ENCODE measurements at regions not wholly inside any gene's neighbourhood (a gene's known extent, or its start where the extent isn't known, plus 50 kb on each side); places are given as distances from the start of the nearest gene placed in this dataset.
"Not testable (repeated sequence)": the region's sequence is repeated elsewhere in the genome, so short reads cannot be mapped to it uniquely, and the experiment has no call there.

- DNase-seq (ENCODE audit: low read depth), result no peak
Measured at GRCh38 chr1:59176471-59176870, 120.4 kb upstream of the FGGY start.

GRCh38 chr1:59177756-59178155 lies 119.1 kb upstream of the FGGY start:
- no peak for DNase-seq (ENCODE audit: low read depth)

GRCh38 chr1:59178339-59179187 lies 118.3 kb upstream of the FGGY start:
- DNase-seq (ENCODE audit: low read depth), result no peak

- no peak for DNase-seq (ENCODE audit: low read depth)
Measured at GRCh38 chr1:59179673-59180072, 117.2 kb upstream of the FGGY start.

GRCh38 chr1:59180735-59181134 lies 116.2 kb upstream of the FGGY start:
- DNase-seq (ENCODE audit: low read depth), result no peak

- no peak for DNase-seq (ENCODE audit: low read depth)
Measured at GRCh38 chr1:59183749-59184317, 113.1 kb upstream of the FGGY start.

GRCh38 chr1:59184365-59184905 lies 112.5 kb upstream of the FGGY start:
- DNase-seq (ENCODE audit: low read depth), result no peak

- no peak for DNase-seq (ENCODE audit: low read depth)
Measured at GRCh38 chr1:59185163-59185860, 111.6 kb upstream of the FGGY start.

GRCh38 chr1:59186656-59187055 lies 110.2 kb upstream of the FGGY start:
- no peak for DNase-seq (ENCODE audit: low read depth)

- DNase-seq (ENCODE audit: low read depth), result no peak
Measured at GRCh38 chr1:59188413-59189213, 108.3 kb upstream of the FGGY start.

GRCh38 chr1:59193443-59194093 lies 103.3 kb upstream of the FGGY start:
- no peak for DNase-seq (ENCODE audit: low read depth)

- DNase-seq (ENCODE audit: low read depth), result no peak
Measured at GRCh38 chr1:59194621-59195020, 102.3 kb upstream of the FGGY start.

- no peak for DNase-seq (ENCODE audit: low read depth)
Measured at GRCh38 chr1:59195151-59195550, 101.7 kb upstream of the FGGY start.

- DNase-seq (ENCODE audit: low read depth), result no peak
Measured at GRCh38 chr1:59198564-59198963, 98.3 kb upstream of the FGGY start.

- no peak for DNase-seq (ENCODE audit: low read depth)
Measured at GRCh38 chr1:59199147-59199546, 97.7 kb upstream of the FGGY start.

GRCh38 chr1:59199719-59200376 lies 97.0 kb upstream of the FGGY start:
- no peak for DNase-seq (ENCODE audit: low read depth)

- DNase-seq (ENCODE audit: low read depth), result no peak
Measured at GRCh38 chr1:59201341-59201740, 95.6 kb upstream of the FGGY start.

- DNase-seq (ENCODE audit: low read depth), result no peak
Measured at GRCh38 chr1:59202455-59202854, 94.4 kb upstream of the FGGY start.

- no peak for DNase-seq (ENCODE audit: low read depth)
Measured at GRCh38 chr1:59204001-59204400, 92.9 kb upstream of the FGGY start.

- DNase-seq (ENCODE audit: low read depth), result not testable (repeated sequence)
Measured at GRCh38 chr1:59206616-59207015, 90.3 kb upstream of the FGGY start.

- DNase-seq (ENCODE audit: low read depth), result not testable (repeated sequence)
Measured at GRCh38 chr1:59210430-59210829, 86.5 kb upstream of the FGGY start.
